Keratinocyte (primary cell): ENCODE measurements at regions not wholly inside any gene's neighbourhood (a gene's known extent, or its start where the extent isn't known, plus 50 kb on each side); places are given as distances from the start of the nearest gene placed in this dataset.

Experiments
- EZH2 ChIP-seq: IDR thresholded peaks from one replicate; pipeline ENCODE4 v1.6.1; 2012; ENCODE audit warnings: inconsistent platforms, mild to moderate bottlenecking, low read length, moderate library complexity
- TF ChIP-seq, protein P1 (sequence below), 3 experiments: IDR thresholded peaks in 1 of 3; conservative IDR thresholded peaks in 1 of 3; optimal IDR thresholded peaks in 1 of 3; 2 replicates in 2 of 3; 3 replicates in 1 of 3; pipeline versions ENCODE3 to v1.5.1; 2011; ENCODE audit warnings: low read length in 3 of 3, mild to moderate bottlenecking in 3 of 3, moderate library complexity in 2 of 3, control low read depth in 1 of 3, inconsistent platforms in 1 of 3; ENCODE audit not compliant: insufficient read depth in 2 of 3; ENCODE audit errors: extremely low read depth in 1 of 3

DNA sequence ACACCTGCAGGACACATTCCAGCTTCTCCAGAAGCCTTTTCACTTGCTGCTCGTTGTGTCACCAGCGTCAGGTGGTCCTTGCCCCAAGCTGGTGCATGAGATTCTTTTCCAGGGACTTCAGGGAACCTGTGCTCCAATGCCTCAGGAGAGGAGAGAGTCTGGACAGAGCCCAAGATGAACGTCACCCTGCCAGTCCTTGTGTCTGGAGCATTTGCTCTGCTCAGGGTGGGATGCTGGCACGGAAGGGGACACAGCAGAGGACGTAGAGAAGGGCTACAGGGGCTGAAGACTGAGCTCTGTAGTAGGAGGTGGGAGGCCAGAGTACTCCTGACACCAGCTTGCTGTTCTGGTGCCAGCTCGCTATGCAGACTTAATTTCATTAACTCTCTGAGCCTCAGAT is 262.1 kb downstream of the XXYLT1 start:
- TF ChIP-seq, protein P1, sequence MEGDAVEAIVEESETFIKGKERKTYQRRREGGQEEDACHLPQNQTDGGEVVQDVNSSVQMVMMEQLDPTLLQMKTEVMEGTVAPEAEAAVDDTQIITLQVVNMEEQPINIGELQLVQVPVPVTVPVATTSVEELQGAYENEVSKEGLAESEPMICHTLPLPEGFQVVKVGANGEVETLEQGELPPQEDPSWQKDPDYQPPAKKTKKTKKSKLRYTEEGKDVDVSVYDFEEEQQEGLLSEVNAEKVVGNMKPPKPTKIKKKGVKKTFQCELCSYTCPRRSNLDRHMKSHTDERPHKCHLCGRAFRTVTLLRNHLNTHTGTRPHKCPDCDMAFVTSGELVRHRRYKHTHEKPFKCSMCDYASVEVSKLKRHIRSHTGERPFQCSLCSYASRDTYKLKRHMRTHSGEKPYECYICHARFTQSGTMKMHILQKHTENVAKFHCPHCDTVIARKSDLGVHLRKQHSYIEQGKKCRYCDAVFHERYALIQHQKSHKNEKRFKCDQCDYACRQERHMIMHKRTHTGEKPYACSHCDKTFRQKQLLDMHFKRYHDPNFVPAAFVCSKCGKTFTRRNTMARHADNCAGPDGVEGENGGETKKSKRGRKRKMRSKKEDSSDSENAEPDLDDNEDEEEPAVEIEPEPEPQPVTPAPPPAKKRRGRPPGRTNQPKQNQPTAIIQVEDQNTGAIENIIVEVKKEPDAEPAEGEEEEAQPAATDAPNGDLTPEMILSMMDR (optimal IDR thresholded peaks at IDR 0.05 in 1 of 3, IDR thresholded peaks at IDR 0.05 in 1 of 3, conservative IDR thresholded peaks at IDR 0.05 in 1 of 3; ENCODE audit: extremely low read depth in 1 of 3, insufficient read depth in 2 of 3, low read length in 3 of 3), result no peak
- TF ChIP-seq EZH2, result no peak
